ENCODE measurements at regions not wholly inside any gene's neighbourhood (a gene's known extent, or its start where the extent isn't known, plus 50 kb on each side); places are given as distances from the start of the nearest gene placed in this dataset.
"Not testable (repeated sequence)": the region's sequence is repeated elsewhere in the genome, so short reads cannot be mapped to it uniquely, and the experiment has no call there.

GRCh38 chrX:28408017-28408723 is 179.1 kb upstream of the IL1RAPL1 start:
- no peak for DNase-seq (ENCODE audit: low read depth in 4 of 4, low spot score in 2 of 4)

- DNase-seq (ENCODE audit: low read depth in 4 of 4, low spot score in 2 of 4), result no peak
Observed at GRCh38 chrX:28398342-28398741, 188.9 kb upstream of the IL1RAPL1 start.

GRCh38 chrX:28391528-28391927 is 195.7 kb upstream of the IL1RAPL1 start:
- DNase-seq (ENCODE audit: low read depth in 4 of 4, low spot score in 2 of 4), result no peak

- DNase-seq (ENCODE audit: low read depth in 4 of 4, low spot score in 2 of 4), result no peak
Observed at GRCh38 chrX:28379103-28379502, 208.1 kb upstream of the IL1RAPL1 start.

- not testable (repeated sequence) for DNase-seq (ENCODE audit: low read depth in 4 of 4, low spot score in 2 of 4)
Observed at GRCh38 chrX:28367649-28368048, 219.6 kb upstream of the IL1RAPL1 start.

GRCh38 chrX:28351801-28352200 is 235.4 kb upstream of the IL1RAPL1 start:
- no peak for DNase-seq (ENCODE audit: low read depth in 4 of 4, low spot score in 2 of 4)

GRCh38 chrX:28349888-28350287 is 237.4 kb upstream of the IL1RAPL1 start:
- DNase-seq (ENCODE audit: low read depth in 4 of 4, low spot score in 2 of 4), result no peak

GRCh38 chrX:28347476-28347875 is 239.8 kb upstream of the IL1RAPL1 start:
- DNase-seq (ENCODE audit: low read depth in 4 of 4, low spot score in 2 of 4), result no peak

GRCh38 chrX:28329156-28329555 is 258.1 kb upstream of the IL1RAPL1 start:
- DNase-seq (ENCODE audit: low read depth in 4 of 4, low spot score in 2 of 4), result peak in 1 of 4 donors; percentile 2

GRCh38 chrX:28324321-28324721 is 262.9 kb upstream of the IL1RAPL1 start:
- DNase-seq (ENCODE audit: low read depth in 4 of 4, low spot score in 2 of 4), result no peak

GRCh38 chrX:28321286-28321685 is 266.0 kb upstream of the IL1RAPL1 start:
- no peak for DNase-seq (ENCODE audit: low read depth in 4 of 4, low spot score in 2 of 4)

- DNase-seq (ENCODE audit: low read depth in 4 of 4, low spot score in 2 of 4), result no peak
Observed at GRCh38 chrX:28312965-28313364, 274.3 kb upstream of the IL1RAPL1 start.

GRCh38 chrX:28312259-28312658 is 275.0 kb upstream of the IL1RAPL1 start:
- DNase-seq (ENCODE audit: low read depth in 4 of 4, low spot score in 2 of 4), result no peak

- DNase-seq (ENCODE audit: low read depth in 4 of 4, low spot score in 2 of 4), result peak in 1 of 4 donors; percentile 25
Observed at GRCh38 chrX:28311466-28311865, 275.8 kb upstream of the IL1RAPL1 start.

GRCh38 chrX:28303486-28303885 is 283.8 kb upstream of the IL1RAPL1 start:
- no peak for DNase-seq (ENCODE audit: low read depth in 4 of 4, low spot score in 2 of 4)

- DNase-seq (ENCODE audit: low read depth in 4 of 4, low spot score in 2 of 4), result no peak
Observed at GRCh38 chrX:28278726-28279125, 297.5 kb upstream of the DCAF8L1 start.

GRCh38 chrX:28278251-28278650 is 297.0 kb upstream of the DCAF8L1 start:
- no peak for DNase-seq (ENCODE audit: low read depth in 4 of 4, low spot score in 2 of 4)

- DNase-seq (ENCODE audit: low read depth in 4 of 4, low spot score in 2 of 4), result no peak
Observed at GRCh38 chrX:28273736-28274135, 292.5 kb upstream of the DCAF8L1 start.

- no peak for DNase-seq (ENCODE audit: low read depth in 4 of 4, low spot score in 2 of 4)
Observed at GRCh38 chrX:28246675-28247074, 265.4 kb upstream of the DCAF8L1 start.

GRCh38 chrX:28229217-28229616 is 248.0 kb upstream of the DCAF8L1 start:
- no peak for DNase-seq (ENCODE audit: low read depth in 4 of 4, low spot score in 2 of 4)

GRCh38 chrX:28225513-28225912 is 244.3 kb upstream of the DCAF8L1 start:
- DNase-seq (ENCODE audit: low read depth in 4 of 4, low spot score in 2 of 4), result no peak

GRCh38 chrX:28223991-28224390 is 242.7 kb upstream of the DCAF8L1 start:
- DNase-seq (ENCODE audit: low read depth in 4 of 4, low spot score in 2 of 4), result no peak

- DNase-seq (ENCODE audit: low read depth in 4 of 4, low spot score in 2 of 4), result no peak
Observed at GRCh38 chrX:28223469-28223868, 242.2 kb upstream of the DCAF8L1 start.
